K562 (cell line): ENCODE measurements at regions not wholly inside any gene's neighbourhood (a gene's known extent, or its start where the extent isn't known, plus 50 kb on each side); places are given as distances from the start of the nearest gene placed in this dataset.

Experiments
- ATAC-seq: fragments of 200-7000 bp; cut with Tn5 transposase; 3 replicates; pipeline ENCODE4 v1.9.1; 2020; ENCODE audit warnings: moderate library complexity
- BruUV-seq: library from RNA; stranded (reverse); fragments of 400-500 nt; replicated peaks from 2 replicates; lab custom pipeline; 2021; lab: Mats Ljungman, UMichigan
- CTCF ChIA-PET: fragments of 300-600 bp; formaldehyde crosslinking; extraction: SDS; loops from one replicate; lab custom pipeline; 2021; ENCODE audit warnings: low intra/inter-chr PET ratio; lab: Yijun Ruan, JAX
- POLR2A ChIA-PET: fragments of 300-600, 350-650 bp; sonication (Branson Sonifier 250); formaldehyde crosslinking; extraction: SDS; loops from one replicate; lab custom pipeline; 2021; ENCODE audit warnings: antibody characterized with exemption, inconsistent platforms; lab: Yijun Ruan, JAX
- DNase-seq, 4 experiments: peaks; one replicate each; pipeline versions ENCODE4 v3.0.0 to v3.0.0-alpha.2; 2011 to 2018; ENCODE audit warnings: low spot score in 3 of 4, mixed read lengths in 3 of 4; ENCODE audit errors: extremely low read depth in 1 of 4
- FAIRE-seq: peaks from 2 replicates; lab custom pipeline; 2011; peaks lifted over from hg19 to GRCh38; lab: Jason Lieb, UNC
- H2AFZ ChIP-seq: 2 replicates; pipeline ENCODE4 v1.6.0; 2011; ENCODE audit warnings: low read depth, low read length, control low read depth, inconsistent platforms
- H3K27ac ChIP-seq: fragments of 200-600 bp; 3 replicates; pipeline ENCODE4 v1.8.0; 2011; ENCODE audit warnings: low read depth, mild to moderate bottlenecking, control low read depth, inconsistent platforms, low read length, moderate library complexity, mixed read lengths; ENCODE audit errors: extremely low read depth
- H3K27me3 ChIP-seq, 2 experiments: fragments of 300-600 bp in 1 of 2; 2 replicates in 1 of 2; 3 replicates in 1 of 2; pipeline versions ENCODE4 v1.6.0 to v1.8.0; 2011; ENCODE audit warnings: inconsistent platforms in 2 of 2, low read length in 2 of 2, mild to moderate bottlenecking in 1 of 2, mixed read lengths in 1 of 2, moderate library complexity in 1 of 2; ENCODE audit not compliant: control insufficient read depth in 2 of 2, insufficient read depth in 2 of 2
- H3K36me3 ChIP-seq: fragments of 300-600 bp; 3 replicates; pipeline ENCODE4 v1.8.0; 2011; ENCODE audit warnings: mild to moderate bottlenecking, low read length, inconsistent platforms; ENCODE audit not compliant: control insufficient read depth, insufficient read depth
- H3K4me1 ChIP-seq, 2 experiments: fragments of 200-600 bp in 1 of 2; replicated peaks in 1 of 2; 2 replicates in 1 of 2; 3 replicates in 1 of 2; pipeline versions ENCODE4 v1.5.1 to v1.8.0; 2011; ENCODE audit warnings: inconsistent platforms in 2 of 2, low read length in 2 of 2, mild to moderate bottlenecking in 1 of 2, mixed read lengths in 1 of 2, moderate library complexity in 1 of 2; ENCODE audit not compliant: control insufficient read depth in 2 of 2, insufficient read depth in 2 of 2
- H3K4me2 ChIP-seq: 2 replicates; pipeline ENCODE4 v1.6.1; 2011; ENCODE audit warnings: low read length, control low read depth, inconsistent platforms, mixed read lengths; ENCODE audit not compliant: insufficient read depth
- H3K4me3 ChIP-seq: fragments of 200-600 bp; sonication (generic), shearing (Covaris generic); 2 replicates; pipeline ENCODE4 v1.5.1; 2016; ENCODE audit warnings: control low read depth, inconsistent platforms
- H3K79me2 ChIP-seq: fragments of 200-600 bp; 3 replicates; pipeline ENCODE4 v1.8.0; 2011; ENCODE audit warnings: low read length, inconsistent platforms; ENCODE audit not compliant: control insufficient read depth, insufficient read depth
- H3K9ac ChIP-seq, 2 experiments: 2 replicates each; pipeline versions ENCODE4 v1.6.0 to v1.6.1; 2011; ENCODE audit warnings: low read depth in 2 of 2, low read length in 2 of 2, control low read depth in 1 of 2, inconsistent platforms in 1 of 2, mild to moderate bottlenecking in 1 of 2, mixed read lengths in 1 of 2; ENCODE audit not compliant: insufficient read depth in 1 of 2
- H3K9me1 ChIP-seq: one replicate; pipeline ENCODE4 v1.6.0; 2011; ENCODE audit warnings: inconsistent platforms, mild to moderate bottlenecking, low read length, moderate library complexity; ENCODE audit not compliant: control insufficient read depth, insufficient read depth
- H3K9me3 ChIP-seq: replicated peaks from 2 replicates; pipeline ENCODE4 v1.5.1; 2011; ENCODE audit warnings: low read depth, low read length, inconsistent platforms; ENCODE audit not compliant: control insufficient read depth, insufficient read depth
- H4K20me1 ChIP-seq: replicated peaks from 2 replicates; pipeline ENCODE4 v1.6.1; 2011; ENCODE audit warnings: low read length, inconsistent platforms, mixed read lengths; ENCODE audit not compliant: control insufficient read depth, insufficient read depth
- CHD1 ChIP-seq: fragments of 200-600 bp; sonication (generic); IDR thresholded peaks from one replicate; pipeline ENCODE4 v1.6.1; 2012; ENCODE audit warnings: mild to moderate bottlenecking, moderate library complexity, low read length, inconsistent platforms
- FOXK1 ChIP-seq: sonication (generic); formaldehyde crosslinking; IDR thresholded peaks from 2 replicates; pipeline ENCODE4 v1.8.0; 2022; ENCODE audit warnings: missing genetic modification reagents, mild to moderate bottlenecking, borderline replicate concordance
- HIVEP1 ChIP-seq: fragments of 250-450 bp; sonication (Bioruptor Pico); IDR thresholded peaks from 2 replicates; pipeline ENCODE4 v1.4.0; 2020; ENCODE audit warnings: mild to moderate bottlenecking
- HLTF ChIP-seq: fragments of 450-650 bp; IDR thresholded peaks from 2 replicates; pipeline ENCODE4 v1.6.1; 2016
- NFYB ChIP-seq: IDR thresholded peaks from 2 replicates; pipeline ENCODE4 v1.6.1; 2011; ENCODE audit warnings: mild to moderate bottlenecking, moderate library complexity; ENCODE audit not compliant: insufficient read length; ENCODE audit errors: extremely low read depth
- PHB ChIP-seq: fragments of 250-450 bp; sonication (Bioruptor Pico); IDR thresholded peaks from 2 replicates; pipeline ENCODE4 v1.5.0; 2021
- RNF2 ChIP-seq: sonication (generic); IDR thresholded peaks from 2 replicates; pipeline ENCODE4 v1.6.1; 2016
- SIN3A ChIP-seq, 2 experiments: fragments of 150-350 bp in 1 of 2; IDR thresholded peaks; 2 replicates each; pipeline ENCODE4 v1.6.1; 2011 to 2016; ENCODE audit warnings: borderline replicate concordance in 2 of 2, low read depth in 2 of 2, low read length in 2 of 2, mild to moderate bottlenecking in 2 of 2, moderate library complexity in 2 of 2; ENCODE audit not compliant: control insufficient read depth in 1 of 2
- TCF7 ChIP-seq: sonication (generic); IDR thresholded peaks from 2 replicates; pipeline ENCODE4 v1.6.1; 2016; ENCODE audit warnings: antibody characterized with exemption, borderline replicate concordance
- ZFPM2 ChIP-seq: fragments of 250-450 bp; sonication (Bioruptor Pico); IDR thresholded peaks from 2 replicates; pipeline ENCODE4 v1.5.1; 2022; ENCODE audit warnings: mild to moderate bottlenecking
- ZKSCAN3 ChIP-seq: fragments of 250-450 bp; sonication (Bioruptor Pico); IDR thresholded peaks from 2 replicates; pipeline ENCODE4 v1.4.0; 2020
- WGBS: fragments of 100-300 bp; shearing (Covaris generic); methylation state at CpG from one replicate; pipeline ENCODE4 v1.1.6; 2016; ENCODE audit warnings: low coverage, mixed read lengths; ENCODE audit not compliant: insufficient coverage; ENCODE audit errors: missing lambda C conversion rate; 5-methylcytosine and 5-hydroxymethylcytosine counted together
- in situ Hi-C: fragments of 300-500 bp; cut with MboI; formaldehyde crosslinking; loops from 4 replicates; pipeline ENCODE4 v1.15.0; 2018; ENCODE audit warnings: inconsistent platforms, mixed read lengths
- intact Hi-C: fragments of 100-400 bp; cut with micrococcal nuclease; formaldehyde crosslinking; loops from 2 replicates; pipeline ENCODE4 v1.14.2; 2022
- TF ChIP-seq, protein P1 (sequence below): sonication (generic); formaldehyde crosslinking; IDR thresholded peaks from 2 replicates; pipeline ENCODE4 v1.9.0; 2022; ENCODE audit warnings: mild to moderate bottlenecking, missing genetic modification reagents
- TF ChIP-seq, protein P2 (sequence below): fragments of 250-450 bp; sonication (Bioruptor Pico); IDR thresholded peaks from 2 replicates; pipeline ENCODE4 v1.9.0; 2021; ENCODE audit warnings: mild to moderate bottlenecking, inconsistent platforms

DNA sequence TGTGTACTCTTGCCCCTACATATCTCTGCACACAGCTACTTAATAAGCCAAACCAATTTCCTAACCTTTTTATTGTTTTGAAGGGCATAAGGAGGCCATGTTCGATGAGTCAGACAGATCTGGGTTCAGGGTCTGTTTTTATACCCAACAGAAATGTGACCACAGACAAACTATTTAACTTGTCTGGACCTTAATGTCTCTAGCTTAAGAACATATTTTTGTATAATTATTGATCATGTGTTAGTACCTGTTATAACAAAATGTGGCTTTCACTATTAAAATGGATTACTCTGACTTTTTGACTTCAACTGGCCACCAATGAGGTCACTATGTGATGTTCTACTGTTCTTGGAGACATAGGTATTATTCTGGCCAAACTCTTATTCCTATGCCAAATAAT lies 507.8 kb upstream of the USP24 start:
- CTCF ChIA-PET: no interaction called here
- Histone ChIP-seq H2AFZ (no peak overlapping the region), H3K4me1 (no peaks in the 10 kb centered on the region), H4K20me1 (no peaks in the 10 kb centered on the region), H3K27me3 (no peaks in the 10 kb centered on the region), H3K9me3 (no peaks in the 10 kb centered on the region), H3K4me2 (no peak overlapping the region), H3K9ac (no peak overlapping the region), H3K9me1 (no peaks in the 10 kb centered on the region), H3K36me3 (no peaks in the 10 kb centered on the region), H3K79me2 (no peaks in the 10 kb centered on the region), H3K4me3 (no peak overlapping the region), H3K27ac (no peak overlapping the region)
- TF ChIP-seq CHD1: no peak
- TF ChIP-seq PHB (CRISPR knock-in tag): no peak
- TF ChIP-seq, protein P1, sequence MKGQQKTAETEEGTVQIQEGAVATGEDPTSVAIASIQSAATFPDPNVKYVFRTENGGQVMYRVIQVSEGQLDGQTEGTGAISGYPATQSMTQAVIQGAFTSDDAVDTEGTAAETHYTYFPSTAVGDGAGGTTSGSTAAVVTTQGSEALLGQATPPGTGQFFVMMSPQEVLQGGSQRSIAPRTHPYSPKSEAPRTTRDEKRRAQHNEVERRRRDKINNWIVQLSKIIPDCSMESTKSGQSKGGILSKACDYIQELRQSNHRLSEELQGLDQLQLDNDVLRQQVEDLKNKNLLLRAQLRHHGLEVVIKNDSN: no peak
- no peak for TF ChIP-seq ZKSCAN3 (CRISPR knock-in tag)
- TF ChIP-seq SIN3A (IDR thresholded peaks at IDR 0.05; ENCODE audit: borderline replicate concordance in 2 of 2, control insufficient read depth in 1 of 2, low read depth in 2 of 2, low read length in 2 of 2): no peak
- TF ChIP-seq FOXK1 (CRISPR knock-in tag): no peak
- TF ChIP-seq, protein P2, sequence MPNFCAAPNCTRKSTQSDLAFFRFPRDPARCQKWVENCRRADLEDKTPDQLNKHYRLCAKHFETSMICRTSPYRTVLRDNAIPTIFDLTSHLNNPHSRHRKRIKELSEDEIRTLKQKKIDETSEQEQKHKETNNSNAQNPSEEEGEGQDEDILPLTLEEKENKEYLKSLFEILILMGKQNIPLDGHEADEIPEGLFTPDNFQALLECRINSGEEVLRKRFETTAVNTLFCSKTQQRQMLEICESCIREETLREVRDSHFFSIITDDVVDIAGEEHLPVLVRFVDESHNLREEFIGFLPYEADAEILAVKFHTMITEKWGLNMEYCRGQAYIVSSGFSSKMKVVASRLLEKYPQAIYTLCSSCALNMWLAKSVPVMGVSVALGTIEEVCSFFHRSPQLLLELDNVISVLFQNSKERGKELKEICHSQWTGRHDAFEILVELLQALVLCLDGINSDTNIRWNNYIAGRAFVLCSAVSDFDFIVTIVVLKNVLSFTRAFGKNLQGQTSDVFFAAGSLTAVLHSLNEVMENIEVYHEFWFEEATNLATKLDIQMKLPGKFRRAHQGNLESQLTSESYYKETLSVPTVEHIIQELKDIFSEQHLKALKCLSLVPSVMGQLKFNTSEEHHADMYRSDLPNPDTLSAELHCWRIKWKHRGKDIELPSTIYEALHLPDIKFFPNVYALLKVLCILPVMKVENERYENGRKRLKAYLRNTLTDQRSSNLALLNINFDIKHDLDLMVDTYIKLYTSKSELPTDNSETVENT (CRISPR knock-in tag): no peak
- no peak for TF ChIP-seq HIVEP1 (CRISPR knock-in tag)
- TF ChIP-seq TCF7: no peak
- TF ChIP-seq ZFPM2 (CRISPR knock-in tag): no peak
- no peak for TF ChIP-seq NFYB
- TF ChIP-seq HLTF: no peak
- TF ChIP-seq RNF2: no peak
- intact Hi-C loops: no loop called here
- WGBS: 0% methylated on average over 1 of the region's 1 CpG
- FAIRE-seq: no peak
- POLR2A ChIA-PET: no interaction called here
- DNase-seq: no peak
- no TSS peak for BruUV-seq
- ATAC-seq: no peak
- in situ Hi-C loops: no loop called here
